ENCODE measurements at regions not wholly inside any gene's neighbourhood (a gene's known extent, or its start where the extent isn't known, plus 50 kb on each side); places are given as distances from the start of the nearest gene placed in this dataset.

DNA sequence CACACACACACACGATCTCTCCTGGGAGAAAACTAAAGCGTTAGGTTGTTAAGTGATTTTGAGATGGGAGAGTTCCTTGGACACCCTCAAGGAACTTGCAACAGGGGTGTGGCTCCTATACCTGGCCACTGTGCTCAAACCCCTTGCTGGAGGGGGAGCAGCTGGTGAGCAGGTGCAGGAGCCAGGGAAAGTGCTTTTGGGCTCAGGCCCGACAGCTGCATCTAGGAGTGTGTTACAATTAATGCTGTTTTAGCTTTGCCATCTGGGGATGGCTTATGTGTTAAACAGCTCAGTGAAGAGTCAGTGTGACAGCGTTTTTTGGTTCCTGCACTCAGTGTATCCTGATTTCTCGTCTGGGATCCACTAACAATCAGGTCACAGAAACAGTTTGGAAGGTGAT lies 510.8 kb downstream of the TRIB2 start:
- no peak overlapping the region for H3K4me3 ChIP-seq (ENCODE audit: insufficient read length, low read depth)

GRCh38 chr2:13230221-13230620 lies 513.5 kb downstream of the TRIB2 start:
- no peaks in the 10 kb centered on the region for H3K36me3 ChIP-seq (ENCODE audit: insufficient read depth, insufficient read length, low read length)
- H3K9me3 ChIP-seq (ENCODE audit: insufficient read depth, low read length) = no peaks in the 10 kb centered on the region
- no peaks in the 10 kb centered on the region for H3K4me1 ChIP-seq (ENCODE audit: insufficient read depth, insufficient read length)
- no peak overlapping the region for H3K9ac ChIP-seq (ENCODE audit: insufficient read length, low read depth)
- H3K4me3 ChIP-seq (ENCODE audit: insufficient read length, low read depth) = no peak overlapping the region
- TF ChIP-seq YY1 (IDR thresholded peaks at IDR 0.05; ENCODE audit: insufficient read depth, insufficient read length) = no peak
- no peak for TF ChIP-seq ZNF274 (IDR thresholded peaks at IDR 0.05; ENCODE audit: low read depth, low read length)
- TF ChIP-seq SUZ12 (IDR thresholded peaks at IDR 0.05; ENCODE audit: extremely low read depth, insufficient read depth, insufficient read length) = no peak
- H3K27me3 ChIP-seq (ENCODE audit: insufficient read depth, insufficient read length) = no peaks in the 10 kb centered on the region
- no peak for DNase-seq (ENCODE audit: low read depth, low spot score)

More for the DNA sequence above, 510.8 kb downstream of the TRIB2 start:
- Histone ChIP-seq H3K36me3 (ENCODE audit: insufficient read depth, insufficient read length, low read length) (no peaks in the 10 kb centered on the region), H3K9me3 (ENCODE audit: insufficient read depth, low read length) (no peaks in the 10 kb centered on the region), H3K9ac (ENCODE audit: insufficient read length, low read depth) (no peak overlapping the region), H3K4me1 (ENCODE audit: insufficient read depth, insufficient read length) (no peaks in the 10 kb centered on the region), H3K27me3 (ENCODE audit: insufficient read depth, insufficient read length) (no peaks in the 10 kb centered on the region)
- TF ChIP-seq ZNF274 (IDR thresholded peaks at IDR 0.05; ENCODE audit: low read depth, low read length) = no peak
- no peak for TF ChIP-seq SUZ12 (IDR thresholded peaks at IDR 0.05; ENCODE audit: extremely low read depth, insufficient read depth, insufficient read length)
- no peak for TF ChIP-seq YY1 (IDR thresholded peaks at IDR 0.05; ENCODE audit: insufficient read depth, insufficient read length)
- no peak for DNase-seq (ENCODE audit: low read depth, low spot score)

DNA sequence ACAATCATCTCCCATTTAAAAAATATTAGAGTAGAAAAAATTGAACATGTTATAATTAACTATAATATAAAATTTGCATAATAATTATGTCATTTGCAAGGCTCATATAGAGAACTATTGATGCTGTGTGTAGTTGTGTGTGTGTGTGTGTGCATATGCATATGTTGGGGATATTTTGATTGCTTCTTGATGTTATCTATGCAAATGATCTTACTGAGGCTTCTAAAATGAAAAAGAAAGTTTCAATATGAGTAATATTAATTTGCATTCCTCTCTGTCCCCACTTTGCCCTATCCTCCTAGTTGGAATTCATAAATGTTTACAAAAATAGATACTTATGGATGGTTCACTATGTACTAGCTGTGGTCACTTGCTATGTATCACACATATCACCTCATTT lies 523.3 kb downstream of the TRIB2 start:
- Histone ChIP-seq H3K4me1 (ENCODE audit: insufficient read depth, insufficient read length) (no peaks in the 10 kb centered on the region), H3K4me3 (ENCODE audit: insufficient read length, low read depth) (no peak overlapping the region), H3K9ac (ENCODE audit: insufficient read length, low read depth) (no peak overlapping the region), H3K27me3 (ENCODE audit: insufficient read depth, insufficient read length) (no peaks in the 10 kb centered on the region), H3K36me3 (ENCODE audit: insufficient read depth, insufficient read length, low read length) (no peaks in the 10 kb centered on the region), H3K9me3 (ENCODE audit: insufficient read depth, low read length) (no peaks in the 10 kb centered on the region)
- no peak for DNase-seq (ENCODE audit: low read depth, low spot score)
- TF ChIP-seq ZNF274 (IDR thresholded peaks at IDR 0.05; ENCODE audit: low read depth, low read length) (no peak), YY1 (IDR thresholded peaks at IDR 0.05; ENCODE audit: insufficient read depth, insufficient read length) (no peak)

- Histone ChIP-seq H3K4me1 (ENCODE audit: insufficient read depth, insufficient read length) (no peaks in the 10 kb centered on the region), H3K36me3 (ENCODE audit: insufficient read depth, insufficient read length, low read length) (no peaks in the 10 kb centered on the region), H3K4me3 (ENCODE audit: insufficient read length, low read depth) (no peak overlapping the region), H3K9me3 (ENCODE audit: insufficient read depth, low read length) (no peaks in the 10 kb centered on the region), H3K27me3 (ENCODE audit: insufficient read depth, insufficient read length) (no peaks in the 10 kb centered on the region), H3K9ac (ENCODE audit: insufficient read length, low read depth) (no peak overlapping the region)
- DNase-seq (ENCODE audit: low read depth, low spot score) = no peak
- TF ChIP-seq SUZ12 (IDR thresholded peaks at IDR 0.05; ENCODE audit: extremely low read depth, insufficient read depth, insufficient read length) (no peak), ZNF274 (IDR thresholded peaks at IDR 0.05; ENCODE audit: low read depth, low read length) (no peak), YY1 (IDR thresholded peaks at IDR 0.05; ENCODE audit: insufficient read depth, insufficient read length) (no peak)
Observed at GRCh38 chr2:13240789-13241487, 524.2 kb downstream of the TRIB2 start.

GRCh38 chr2:13252615-13253014 lies 535.9 kb downstream of the TRIB2 start:
- TF ChIP-seq YY1 (IDR thresholded peaks at IDR 0.05; ENCODE audit: insufficient read depth, insufficient read length) (no peak), ZNF274 (IDR thresholded peaks at IDR 0.05; ENCODE audit: low read depth, low read length) (no peak), SUZ12 (IDR thresholded peaks at IDR 0.05; ENCODE audit: extremely low read depth, insufficient read depth, insufficient read length) (no peak)
- Histone ChIP-seq H3K36me3 (ENCODE audit: insufficient read depth, insufficient read length, low read length) (no peaks in the 10 kb centered on the region), H3K27me3 (ENCODE audit: insufficient read depth, insufficient read length) (no peaks in the 10 kb centered on the region), H3K9ac (ENCODE audit: insufficient read length, low read depth) (no peak overlapping the region), H3K4me1 (ENCODE audit: insufficient read depth, insufficient read length) (no peaks in the 10 kb centered on the region), H3K9me3 (ENCODE audit: insufficient read depth, low read length) (no peaks in the 10 kb centered on the region), H3K4me3 (ENCODE audit: insufficient read length, low read depth) (no peak overlapping the region)
- DNase-seq (ENCODE audit: low read depth, low spot score) = no peak

DNA sequence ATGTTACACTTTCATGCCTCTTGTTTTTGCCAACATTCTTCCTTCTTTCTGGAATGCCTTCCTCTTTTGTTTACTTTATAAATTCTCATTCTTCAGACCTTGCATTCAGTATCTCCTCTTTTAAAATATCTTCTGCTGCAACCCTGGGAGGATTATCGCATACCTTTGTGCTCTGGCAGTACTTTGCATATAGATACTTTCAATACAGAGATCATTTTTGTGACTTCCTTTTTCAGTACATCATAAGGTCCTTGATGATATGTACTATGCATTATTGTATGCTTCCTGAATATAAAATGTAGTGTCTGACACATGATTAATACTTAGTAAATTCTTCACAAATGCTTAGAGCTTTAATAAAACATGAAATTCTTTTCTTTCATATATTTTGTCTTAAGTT lies 538.7 kb downstream of the TRIB2 start:
- TF ChIP-seq ZNF274 (IDR thresholded peaks at IDR 0.05; ENCODE audit: low read depth, low read length) (no peak), YY1 (IDR thresholded peaks at IDR 0.05; ENCODE audit: insufficient read depth, insufficient read length) (no peak), SUZ12 (IDR thresholded peaks at IDR 0.05; ENCODE audit: extremely low read depth, insufficient read depth, insufficient read length) (no peak)
- Histone ChIP-seq H3K36me3 (ENCODE audit: insufficient read depth, insufficient read length, low read length) (no peaks in the 10 kb centered on the region), H3K9ac (ENCODE audit: insufficient read length, low read depth) (no peak overlapping the region), H3K4me1 (ENCODE audit: insufficient read depth, insufficient read length) (no peaks in the 10 kb centered on the region), H3K9me3 (ENCODE audit: insufficient read depth, low read length) (no peaks in the 10 kb centered on the region), H3K27me3 (ENCODE audit: insufficient read depth, insufficient read length) (no peaks in the 10 kb centered on the region), H3K4me3 (ENCODE audit: insufficient read length, low read depth) (no peak overlapping the region)
- no peak for DNase-seq (ENCODE audit: low read depth, low spot score)

DNA sequence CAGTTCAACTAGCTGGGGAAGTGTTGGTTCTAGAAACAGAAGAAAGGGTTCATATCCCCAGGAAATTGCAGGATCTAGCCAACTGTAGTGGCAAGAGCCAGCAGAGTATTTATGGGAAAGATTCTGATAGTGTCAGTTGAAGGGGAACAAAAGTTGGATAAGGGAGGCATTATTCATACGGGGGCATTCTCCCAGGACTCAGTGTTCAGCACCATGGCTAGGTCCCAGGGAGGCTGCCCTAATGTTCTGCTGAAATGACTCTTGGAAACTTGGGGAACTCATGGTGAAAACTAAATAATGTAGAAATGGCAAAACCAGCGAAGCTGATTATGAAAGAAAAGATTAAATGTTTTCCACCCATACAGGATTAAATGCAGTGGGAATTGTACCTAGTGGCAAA lies 543.7 kb downstream of the TRIB2 start:
- no peaks in the 10 kb centered on the region for H3K4me1 ChIP-seq (ENCODE audit: insufficient read depth, insufficient read length)
- H3K27me3 ChIP-seq (ENCODE audit: insufficient read depth, insufficient read length) = no peaks in the 10 kb centered on the region
- no peak overlapping the region for H3K4me3 ChIP-seq (ENCODE audit: insufficient read length, low read depth)
- no peaks in the 10 kb centered on the region for H3K36me3 ChIP-seq (ENCODE audit: insufficient read depth, insufficient read length, low read length)
- no peaks in the 10 kb centered on the region for H3K9me3 ChIP-seq (ENCODE audit: insufficient read depth, low read length)
- H3K9ac ChIP-seq (ENCODE audit: insufficient read length, low read depth) = no peak overlapping the region
- DNase-seq (ENCODE audit: low read depth, low spot score) = peak; percentile 5
- TF ChIP-seq ZNF274 (IDR thresholded peaks at IDR 0.05; ENCODE audit: low read depth, low read length) (no peak), YY1 (IDR thresholded peaks at IDR 0.05; ENCODE audit: insufficient read depth, insufficient read length) (no peak), SUZ12 (IDR thresholded peaks at IDR 0.05; ENCODE audit: extremely low read depth, insufficient read depth, insufficient read length) (no peak)

All from NT2/D1 (cell line).